DMS114 treated with DMSO at 0.1 percent for 48 hours (cell line): ENCODE measurements at regions not wholly inside any gene's neighbourhood (a gene's known extent, or its start where the extent isn't known, plus 50 kb on each side); places are given as distances from the start of the nearest gene placed in this dataset.
"Not testable (repeated sequence)": the region's sequence is repeated elsewhere in the genome, so short reads cannot be mapped to it uniquely, and the experiment has no call there.

Experiments
- DNase-seq: peaks from one replicate; lab custom pipeline; 2025; ENCODE audit not compliant: unreplicated experiment; lab: John Stamatoyannopoulos, UW

DNA sequence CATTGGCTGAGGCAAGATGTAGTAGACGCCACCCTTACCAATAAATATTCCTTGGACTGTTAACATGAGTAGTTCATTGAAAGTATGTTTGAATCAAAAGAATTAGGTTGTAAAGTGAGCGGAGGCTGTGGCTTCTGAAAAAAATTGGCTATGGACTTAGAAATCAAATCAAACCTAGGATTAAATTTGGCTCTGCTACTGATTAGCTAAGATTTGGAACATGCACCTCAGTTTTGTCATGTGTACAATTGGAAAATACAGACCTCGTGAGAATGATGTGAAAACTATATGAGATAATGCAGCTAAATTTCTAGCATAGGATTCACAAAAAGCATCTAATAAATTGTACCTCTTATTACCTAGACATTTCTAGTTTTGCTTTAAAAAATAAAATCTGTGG lies 85.3 kb upstream of the USP25 start:
- no peak for DNase-seq

DNA sequence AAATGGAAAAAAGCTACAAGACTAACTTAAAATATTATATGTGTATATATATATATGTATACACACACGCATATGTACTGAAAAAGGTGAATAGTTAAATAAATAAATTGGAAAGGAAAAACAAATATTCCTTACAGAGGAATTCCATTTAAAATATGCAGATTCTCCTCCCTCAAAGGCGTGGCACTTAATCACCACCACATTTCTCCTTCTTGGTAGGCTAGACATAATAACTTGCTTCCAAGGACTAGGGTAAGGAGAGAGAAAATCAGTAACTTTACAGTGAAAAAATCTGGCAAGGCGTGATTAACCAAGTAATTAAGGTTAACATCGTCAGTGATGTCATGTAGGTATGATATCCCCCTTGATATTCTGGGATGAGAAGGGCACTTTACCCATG lies 84.0 kb upstream of the USP25 start:
- DNase-seq = no peak

DNA sequence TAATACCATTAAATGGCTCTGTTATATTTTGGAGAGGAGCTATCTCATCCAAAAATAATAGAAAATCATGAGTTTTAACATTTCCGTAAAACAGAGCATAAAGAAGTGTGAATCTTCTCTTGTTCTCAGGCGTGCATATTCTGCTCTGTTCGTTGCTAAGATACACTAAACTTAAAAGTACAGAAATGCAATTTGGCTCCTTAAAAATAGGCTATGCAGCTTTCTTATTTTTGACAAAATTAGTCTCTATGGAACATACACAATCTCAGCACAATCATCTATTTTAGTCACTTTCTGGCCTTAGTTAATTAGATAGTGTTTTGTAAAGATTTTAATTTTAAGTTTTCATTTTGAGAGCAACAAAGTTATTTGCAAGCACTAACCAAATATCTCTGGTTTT lies 79.0 kb upstream of the USP25 start:
- DNase-seq = no peak

DNA sequence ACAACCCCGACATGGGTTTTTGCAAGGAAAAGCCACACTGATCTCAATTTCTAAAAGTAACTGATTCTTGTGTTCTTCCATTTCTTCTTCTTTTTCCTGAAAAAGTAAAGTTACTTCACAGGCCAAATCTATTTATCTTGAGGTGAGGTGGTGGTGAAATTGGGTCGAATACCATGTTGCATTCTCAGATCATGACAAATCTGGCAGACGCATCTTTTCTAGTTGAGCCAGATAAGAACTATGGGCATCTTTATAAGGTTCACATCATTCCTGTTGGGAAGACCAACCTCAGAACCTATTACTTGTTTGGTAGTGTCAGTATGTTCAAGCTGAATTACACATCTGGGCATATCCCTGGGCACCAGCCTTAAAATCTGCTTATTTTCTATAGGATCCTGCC lies 78.6 kb upstream of the USP25 start:
- DNase-seq = no peak

DNA sequence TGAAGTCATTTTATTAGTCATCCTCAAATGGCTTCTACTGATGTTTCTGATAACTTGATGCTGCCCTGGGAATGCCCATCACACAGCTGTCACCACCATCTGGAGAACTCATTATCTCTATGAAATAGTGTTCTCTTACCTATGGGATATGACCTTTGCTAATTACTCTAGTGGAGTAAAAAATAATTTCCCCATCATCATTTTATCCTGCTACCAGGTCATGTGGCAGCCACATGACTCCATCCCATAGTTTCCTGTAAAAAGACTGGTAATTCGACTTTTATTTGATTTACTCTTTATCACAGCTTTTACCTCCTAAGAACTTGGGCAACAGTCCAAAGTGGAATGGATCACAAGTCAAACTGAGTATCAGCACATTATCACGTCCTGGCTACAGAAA lies 76.1 kb upstream of the USP25 start:
- DNase-seq = no peak

DNA sequence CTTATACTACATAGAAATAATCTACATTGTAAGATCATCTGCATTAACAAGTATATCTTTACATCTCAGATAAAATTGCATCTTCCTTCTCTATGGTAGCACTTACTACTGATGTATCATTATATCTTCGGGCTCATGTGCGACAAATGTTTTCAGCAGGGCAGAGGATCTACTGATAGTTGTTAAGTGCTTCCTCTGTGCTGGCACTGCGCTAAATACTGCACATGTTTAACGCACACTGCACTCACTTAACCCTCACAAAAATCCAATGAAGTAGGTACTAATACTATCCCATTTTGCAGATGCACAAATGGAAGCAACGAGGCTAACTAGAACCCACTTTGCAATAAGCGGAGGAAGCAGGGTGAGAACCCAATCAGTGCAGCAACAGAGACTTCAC lies 75.6 kb upstream of the USP25 start:
- no peak for DNase-seq

DNA sequence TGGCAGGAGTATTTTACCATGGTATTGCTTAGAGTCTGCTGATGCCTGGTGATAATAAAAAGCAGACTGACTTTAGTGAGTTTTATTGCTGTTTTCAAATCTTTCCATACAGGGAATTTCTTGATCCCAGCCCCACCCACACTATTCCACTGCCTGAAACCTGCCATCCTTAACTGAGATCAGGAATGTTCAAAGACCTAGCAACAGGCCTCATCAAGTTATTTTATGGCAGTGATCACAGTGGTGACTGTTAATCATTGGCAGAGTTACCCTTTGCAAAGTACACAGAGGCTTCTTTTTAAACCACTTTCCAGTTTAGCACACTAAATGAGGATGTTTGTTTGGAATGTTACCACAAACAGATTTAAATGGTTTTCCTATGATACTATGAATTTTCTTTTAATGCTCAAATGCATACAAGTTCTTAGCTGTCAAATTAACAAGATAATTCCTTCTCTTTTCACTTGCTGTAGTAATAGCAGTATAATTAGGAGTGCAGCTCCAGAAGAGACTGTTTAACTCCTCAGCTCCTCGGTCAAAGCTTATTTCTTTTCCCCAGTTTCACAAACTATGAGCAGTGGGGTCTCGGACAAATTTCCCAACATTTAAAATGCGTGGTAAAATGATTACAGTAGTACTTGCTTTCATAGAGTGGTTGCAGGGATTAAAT lies 69.9 kb upstream of the USP25 start:
- DNase-seq = no peak

DNA sequence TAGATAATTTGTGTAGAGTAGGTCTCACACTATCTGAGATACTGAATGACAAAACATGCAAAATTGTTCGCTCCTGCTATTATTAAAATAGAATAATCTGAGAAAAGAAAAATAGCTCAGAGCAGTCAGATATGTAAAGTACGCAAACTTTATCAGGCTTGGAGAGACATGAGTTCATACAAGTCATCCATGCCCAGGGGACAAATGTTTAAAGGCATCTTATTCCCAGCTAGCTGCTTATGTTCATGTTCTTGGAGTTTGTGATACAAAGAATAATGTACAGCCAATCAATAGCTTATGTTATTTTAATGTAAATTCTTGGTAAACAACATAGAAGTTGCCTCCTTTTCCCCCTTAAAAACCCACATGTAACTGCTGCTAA lies 69.4 kb upstream of the USP25 start:
- no peak for DNase-seq

DNA sequence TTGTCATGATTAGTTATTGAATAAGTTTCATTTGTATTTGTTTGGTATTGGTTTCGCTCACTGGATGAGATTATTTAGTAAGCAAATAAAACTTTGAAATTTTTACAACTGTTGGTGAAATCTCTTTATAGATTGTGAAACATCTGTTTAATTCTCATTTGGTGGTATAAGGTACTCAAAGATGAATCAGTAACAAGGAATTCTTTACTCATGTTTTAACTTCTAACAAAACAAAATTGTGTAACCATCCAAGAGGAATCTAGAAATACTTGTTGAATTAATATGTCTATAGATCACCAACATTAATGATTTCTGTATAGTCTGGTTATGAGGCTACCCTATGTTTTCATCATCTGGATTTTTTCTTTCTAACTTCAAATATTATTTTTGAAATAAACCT lies 62.8 kb upstream of the USP25 start:
- no peak for DNase-seq

DNA sequence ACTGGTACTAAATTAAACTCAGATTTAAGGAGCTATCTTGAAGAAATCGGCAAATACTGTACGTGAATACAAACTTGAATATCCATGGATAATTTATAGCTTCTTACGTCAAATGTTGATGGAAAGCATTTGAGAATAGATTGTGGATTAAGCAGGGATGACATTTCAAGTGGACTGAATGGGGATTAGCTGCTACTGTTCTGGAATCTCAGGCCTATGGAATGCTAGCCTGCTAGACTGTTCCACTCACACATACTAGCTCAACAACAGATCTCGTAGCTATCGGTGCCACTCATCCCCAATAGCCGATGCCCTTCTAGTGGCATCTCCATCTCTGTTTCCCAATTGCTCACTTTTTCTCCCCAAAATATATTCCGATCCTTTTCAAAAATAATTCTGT lies 62.0 kb upstream of the USP25 start:
- DNase-seq = no peak

DNA sequence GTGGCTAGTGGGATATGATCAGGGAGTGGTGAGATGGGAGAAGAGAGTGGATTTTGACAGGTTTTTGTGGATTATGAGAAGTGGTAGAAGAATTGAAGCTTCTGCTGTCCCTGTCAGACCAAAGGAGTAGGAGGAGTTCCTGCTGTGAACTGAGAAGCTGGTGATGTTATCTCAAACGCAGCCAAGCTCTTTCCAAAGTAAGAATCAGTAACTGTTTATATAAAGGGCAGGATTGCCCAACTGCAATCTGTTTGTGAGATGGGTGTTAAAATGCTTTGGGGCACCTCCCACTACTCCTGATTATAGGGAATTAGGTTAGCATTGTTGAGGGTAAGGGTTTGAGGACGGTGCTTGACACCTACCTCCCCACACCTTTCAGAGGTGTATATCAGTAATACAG lies 60.5 kb upstream of the USP25 start:
- DNase-seq = no peak

DNA sequence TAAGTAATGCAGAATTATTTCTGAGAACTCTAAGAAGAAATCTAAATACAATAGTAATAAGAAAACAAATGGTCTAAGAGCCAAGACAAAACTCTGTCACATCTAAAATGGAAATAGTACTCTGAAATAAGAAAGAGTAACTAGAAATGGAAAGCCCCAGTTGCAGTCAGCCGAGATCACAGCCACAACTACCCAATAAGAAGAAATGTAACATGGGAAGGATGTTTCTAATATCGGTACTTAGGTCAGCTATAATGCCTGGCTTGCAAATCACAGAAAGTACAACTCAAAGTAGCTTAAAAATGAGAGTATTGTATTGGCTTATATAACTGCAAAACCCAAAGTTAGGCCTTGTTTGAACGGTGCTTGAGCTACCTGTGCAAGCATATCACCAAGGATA lies 58.6 kb upstream of the USP25 start:
- no peak for DNase-seq

DNA sequence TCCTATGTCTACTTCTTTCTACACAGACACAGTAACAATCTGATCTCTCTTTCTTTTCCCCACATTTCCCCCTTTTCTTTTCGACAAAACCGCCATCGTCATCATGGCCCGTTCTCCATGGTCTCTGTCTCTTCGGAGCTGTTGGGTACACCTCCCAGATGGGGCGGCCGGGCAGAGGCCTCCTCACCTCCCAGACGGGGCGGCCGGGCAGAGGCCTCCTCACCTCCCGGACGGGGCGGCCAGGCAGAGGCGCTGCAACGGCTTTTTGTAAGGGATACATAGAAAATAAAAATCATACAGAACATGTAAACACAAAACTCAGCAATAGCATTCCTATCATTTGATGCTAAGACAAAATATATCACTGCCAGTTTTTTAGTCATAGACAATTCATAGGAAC lies 57.2 kb upstream of the USP25 start:
- DNase-seq = not testable (repeated sequence)

DNA sequence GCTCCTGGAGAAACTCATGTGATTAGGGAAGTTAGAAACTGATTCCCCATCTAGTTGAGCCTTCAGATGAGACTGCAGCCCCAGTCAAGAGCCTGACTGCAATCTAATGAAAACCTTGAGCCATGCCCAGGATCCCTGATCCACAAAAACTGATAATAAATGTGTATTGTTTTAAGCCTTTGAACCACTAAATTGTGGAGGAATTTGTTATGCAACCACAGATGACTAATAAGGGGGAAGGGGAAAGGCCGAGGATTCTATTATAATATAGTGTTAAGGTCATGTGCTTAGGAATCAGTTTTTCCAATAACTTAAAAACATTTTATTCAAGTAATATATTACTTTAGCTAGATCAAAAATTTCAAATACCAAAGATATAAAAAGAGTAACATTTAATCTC lies 52.8 kb upstream of the USP25 start:
- DNase-seq = no peak

DNA sequence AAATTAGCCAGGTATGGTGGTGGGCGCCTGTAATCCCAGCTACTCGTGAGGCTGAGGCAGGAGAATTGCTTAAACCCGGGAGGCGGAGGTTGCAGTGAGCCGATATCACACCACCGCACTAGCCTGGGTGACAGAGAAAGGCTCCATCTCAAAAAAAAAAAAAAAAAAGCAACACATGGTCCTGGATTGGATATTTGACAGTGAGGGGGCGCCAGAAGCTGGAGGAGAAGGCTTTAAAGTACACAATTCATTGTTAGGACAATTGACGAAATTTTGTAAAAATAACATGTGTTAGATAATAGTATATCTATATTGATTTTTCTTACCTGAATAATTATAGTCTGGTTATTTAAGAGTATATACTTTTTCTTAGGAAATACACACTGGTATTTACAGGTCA lies 50.2 kb upstream of the USP25 start:
- DNase-seq = no peak
